Suprapubic skin (tissue), 4 donors: ENCODE measurements at regions not wholly inside any gene's neighbourhood (a gene's known extent, or its start where the extent isn't known, plus 50 kb on each side); places are given as distances from the start of the nearest gene placed in this dataset.

Experiments
- DNase-seq, 2 donors: peaks; one replicate each; pipeline ENCODE4 v3.0.0-alpha.2; 2019; ENCODE audit warnings: low spot score in 2 of 2
- H3K27ac ChIP-seq: fragments of 200-600 bp; sonication (generic); one replicate; pipeline ENCODE4 v1.5.1; 2019
- H3K27me3 ChIP-seq: fragments of 200-600 bp; sonication (generic); one replicate; pipeline ENCODE4 v1.5.1; 2019
- H3K36me3 ChIP-seq: fragments of 200-600 bp; sonication (generic); one replicate; pipeline ENCODE4 v1.5.1; 2019
- H3K4me1 ChIP-seq: fragments of 200-600 bp; sonication (generic); one replicate; pipeline ENCODE4 v1.5.1; 2019
- H3K4me3 ChIP-seq: fragments of 200-600 bp; sonication (generic); one replicate; pipeline ENCODE4 v1.5.1; 2019; ENCODE audit warnings: mild to moderate bottlenecking
- H3K9me3 ChIP-seq: fragments of 200-600 bp; sonication (generic); one replicate; pipeline ENCODE4 v1.5.1; 2019
- EP300 ChIP-seq: sonication (generic); formaldehyde crosslinking; IDR thresholded peaks from one replicate; pipeline ENCODE4 v1.6.1; 2017; ENCODE audit warnings: antibody characterized with exemption
- POLR2A ChIP-seq, 2 donors: fragments of 450-650 bp; IDR thresholded peaks; one replicate each; pipeline ENCODE4 v1.6.1; 2017; ENCODE audit warnings: antibody characterized with exemption in 2 of 2, mild to moderate bottlenecking in 2 of 2, moderate library complexity in 2 of 2
- POLR2AphosphoS5 ChIP-seq, 3 donors: sonication (generic); formaldehyde crosslinking; IDR thresholded peaks; one replicate each; pipeline ENCODE4 v1.6.1; 2017; ENCODE audit warnings: antibody characterized with exemption in 3 of 3
- WGBS: methylation state at CpG from one replicate; pipeline ENCODE4 v1.1.5; 2018; 5-methylcytosine and 5-hydroxymethylcytosine counted together
- TF ChIP-seq, protein P1 (sequence below), 2 donors: fragments of 200-600 bp in 1 of 2; fragments of 450-650 bp in 1 of 2; sonication (generic) in 1 of 2; IDR thresholded peaks; one replicate each; pipeline ENCODE4 v1.5.1; 2016 to 2019; ENCODE audit warnings: antibody characterized with exemption in 2 of 2, mild to moderate bottlenecking in 1 of 2, moderate library complexity in 1 of 2

DNA sequence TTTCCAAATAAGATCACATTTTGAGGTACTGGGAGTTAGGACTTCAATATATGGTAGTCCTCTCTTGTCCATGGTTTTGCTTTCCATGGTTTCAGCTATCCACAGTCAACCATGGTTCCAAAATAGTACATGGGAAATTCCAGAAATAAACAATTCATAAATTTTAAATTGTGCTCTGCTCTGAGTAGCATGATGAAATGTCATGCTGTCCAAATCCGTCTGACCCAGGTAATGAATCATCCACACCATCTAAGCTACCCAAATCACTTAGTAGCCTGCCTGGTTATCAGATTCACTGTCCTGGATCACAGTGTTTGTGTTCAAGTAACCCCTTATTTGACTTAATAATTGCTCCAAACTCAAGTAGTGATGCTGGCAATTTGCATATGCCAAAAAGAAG lies 197.9 kb downstream of the TMTC3 start:
- no peak for DNase-seq
- H3K9me3 ChIP-seq = no peaks in the 10 kb centered on the region
- H3K27me3 ChIP-seq = no peaks in the 10 kb centered on the region
- H3K36me3 ChIP-seq = no peaks in the 10 kb centered on the region
- TF ChIP-seq, protein P1, sequence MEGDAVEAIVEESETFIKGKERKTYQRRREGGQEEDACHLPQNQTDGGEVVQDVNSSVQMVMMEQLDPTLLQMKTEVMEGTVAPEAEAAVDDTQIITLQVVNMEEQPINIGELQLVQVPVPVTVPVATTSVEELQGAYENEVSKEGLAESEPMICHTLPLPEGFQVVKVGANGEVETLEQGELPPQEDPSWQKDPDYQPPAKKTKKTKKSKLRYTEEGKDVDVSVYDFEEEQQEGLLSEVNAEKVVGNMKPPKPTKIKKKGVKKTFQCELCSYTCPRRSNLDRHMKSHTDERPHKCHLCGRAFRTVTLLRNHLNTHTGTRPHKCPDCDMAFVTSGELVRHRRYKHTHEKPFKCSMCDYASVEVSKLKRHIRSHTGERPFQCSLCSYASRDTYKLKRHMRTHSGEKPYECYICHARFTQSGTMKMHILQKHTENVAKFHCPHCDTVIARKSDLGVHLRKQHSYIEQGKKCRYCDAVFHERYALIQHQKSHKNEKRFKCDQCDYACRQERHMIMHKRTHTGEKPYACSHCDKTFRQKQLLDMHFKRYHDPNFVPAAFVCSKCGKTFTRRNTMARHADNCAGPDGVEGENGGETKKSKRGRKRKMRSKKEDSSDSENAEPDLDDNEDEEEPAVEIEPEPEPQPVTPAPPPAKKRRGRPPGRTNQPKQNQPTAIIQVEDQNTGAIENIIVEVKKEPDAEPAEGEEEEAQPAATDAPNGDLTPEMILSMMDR (IDR thresholded peaks at IDR 0.05) = no peak
- TF ChIP-seq POLR2AphosphoS5 (IDR thresholded peaks at IDR 0.05) (no peak), POLR2A (IDR thresholded peaks at IDR 0.05) (no peak), EP300 (no peak)
- WGBS = 48% methylated on average over 1 of the region's 1 CpG
- H3K4me3 ChIP-seq = no peak overlapping the region
- no peaks in the 10 kb centered on the region for H3K4me1 ChIP-seq
- no peak overlapping the region for H3K27ac ChIP-seq

DNA sequence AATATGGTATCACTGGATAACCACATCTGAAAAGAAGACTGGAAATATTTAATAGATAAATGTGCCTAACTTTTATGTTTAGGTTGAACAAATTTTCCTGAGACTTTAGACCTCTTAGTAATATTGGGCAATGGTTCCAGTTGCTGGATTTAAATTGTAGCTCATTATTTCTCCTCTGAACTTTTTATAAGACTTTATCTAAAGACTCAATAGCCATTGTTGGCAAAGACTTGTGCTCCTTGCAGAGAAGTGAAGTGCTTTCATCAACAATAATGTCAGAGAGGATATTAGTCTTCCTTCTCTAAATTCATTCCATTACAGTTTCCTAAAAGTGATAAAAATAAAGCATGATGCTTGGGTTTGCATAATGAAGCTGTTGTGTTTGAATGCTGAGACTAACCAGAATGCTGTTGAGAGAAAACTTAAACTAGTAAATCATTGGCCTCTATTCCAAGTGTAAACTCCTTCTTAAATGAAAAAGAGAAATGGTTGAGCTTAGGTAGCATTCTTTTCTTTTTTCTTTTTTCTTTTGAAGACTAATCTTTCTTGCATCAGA lies 200.2 kb downstream of the TMTC3 start:
- Histone ChIP-seq H3K4me3 (no peak overlapping the region), H3K27me3 (no peaks in the 10 kb centered on the region), H3K4me1 (no peaks in the 10 kb centered on the region), H3K36me3 (no peaks in the 10 kb centered on the region), H3K27ac (no peak overlapping the region), H3K9me3 (no peaks in the 10 kb centered on the region)
- no peak for DNase-seq
- TF ChIP-seq POLR2A (IDR thresholded peaks at IDR 0.05) = no peak
- no peak for TF ChIP-seq EP300
- TF ChIP-seq POLR2AphosphoS5 (IDR thresholded peaks at IDR 0.05) = no peak
- TF ChIP-seq, protein P1 (IDR thresholded peaks at IDR 0.05) = no peak

DNA sequence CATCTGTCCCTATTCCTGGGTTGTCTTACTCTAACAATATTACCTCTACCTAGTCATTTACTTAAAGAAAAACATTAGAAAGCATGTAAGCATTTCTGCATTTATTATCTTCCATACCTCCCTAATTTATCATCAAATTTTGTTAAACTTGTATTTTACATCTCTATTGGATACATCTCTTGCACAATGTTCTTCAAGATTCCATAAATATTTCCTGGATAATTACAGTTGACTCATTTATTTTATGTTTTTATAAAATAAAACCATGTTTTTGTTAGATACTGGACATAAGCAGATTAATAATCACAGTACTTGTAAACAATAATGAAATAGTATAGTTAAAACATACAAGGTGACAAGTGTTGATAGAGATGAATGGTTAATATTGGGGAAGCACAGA lies 209.0 kb downstream of the TMTC3 start:
- Histone ChIP-seq H3K4me3 (no peak overlapping the region), H3K4me1 (no peaks in the 10 kb centered on the region), H3K27ac (no peak overlapping the region), H3K36me3 (no peaks in the 10 kb centered on the region), H3K9me3 (no peaks in the 10 kb centered on the region), H3K27me3 (no peaks in the 10 kb centered on the region)
- TF ChIP-seq POLR2A (IDR thresholded peaks at IDR 0.05) (no peak), POLR2AphosphoS5 (IDR thresholded peaks at IDR 0.05) (no peak), EP300 (no peak)
- TF ChIP-seq, protein P1 (IDR thresholded peaks at IDR 0.05) = no peak
- no peak for DNase-seq

DNA sequence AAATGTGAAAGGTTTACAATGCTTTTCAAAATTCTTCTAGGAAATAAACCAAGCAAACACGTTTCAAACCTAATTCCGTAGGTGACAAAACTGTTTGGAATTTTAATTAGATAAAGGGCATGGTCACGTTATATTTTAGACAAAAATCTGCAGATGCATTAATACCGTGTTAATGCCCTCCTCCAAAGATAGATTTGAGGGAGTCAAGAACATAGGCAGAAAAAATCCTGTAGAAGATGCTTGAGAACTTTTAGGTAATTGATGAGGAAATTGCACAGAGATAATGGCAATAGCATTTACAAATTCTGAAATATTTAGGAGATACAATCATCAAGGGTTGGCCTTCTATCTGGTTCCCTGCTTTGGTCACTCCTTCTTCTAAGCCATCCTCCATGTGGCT lies 212.6 kb downstream of the TMTC3 start:
- no peaks in the 10 kb centered on the region for H3K27me3 ChIP-seq
- H3K9me3 ChIP-seq = no peaks in the 10 kb centered on the region
- TF ChIP-seq POLR2AphosphoS5 (IDR thresholded peaks at IDR 0.05) = no peak
- TF ChIP-seq, protein P1 (IDR thresholded peaks at IDR 0.05) = no peak
- TF ChIP-seq EP300 = no peak
- no peak for TF ChIP-seq POLR2A (IDR thresholded peaks at IDR 0.05)
- no peak overlapping the region for H3K27ac ChIP-seq
- H3K4me1 ChIP-seq = no peaks in the 10 kb centered on the region
- no peak overlapping the region for H3K4me3 ChIP-seq
- no peak for DNase-seq
- H3K36me3 ChIP-seq = no peaks in the 10 kb centered on the region
- 72% methylated on average over 4 of the region's 4 CpGs for WGBS

DNA sequence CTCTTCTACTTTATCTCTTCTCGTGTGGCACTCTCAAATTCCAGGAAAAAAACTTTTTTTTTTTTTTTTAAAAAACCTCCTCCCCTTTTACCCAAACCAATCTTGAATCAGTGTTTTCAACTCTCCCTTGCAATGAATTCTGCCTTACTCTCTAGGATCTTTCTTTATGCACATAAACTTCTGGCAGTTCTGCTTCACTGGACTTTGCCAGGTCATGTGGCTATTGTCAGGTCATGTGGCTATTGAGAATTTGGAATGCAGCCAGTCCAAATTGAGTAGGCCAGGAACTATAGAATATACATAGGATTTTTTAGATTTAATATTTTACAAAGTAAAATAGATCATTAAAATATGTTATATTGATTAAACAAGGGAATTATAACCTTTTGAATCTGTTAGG lies 218.2 kb downstream of the TMTC3 start:
- no peak for DNase-seq
- Histone ChIP-seq H3K27ac (no peak overlapping the region), H3K4me1 (peaks cover 11% of the 10 kb centered on the region), H3K36me3 (no peaks in the 10 kb centered on the region), H3K4me3 (no peak overlapping the region), H3K27me3 (no peaks in the 10 kb centered on the region), H3K9me3 (no peaks in the 10 kb centered on the region)
- TF ChIP-seq POLR2AphosphoS5 (IDR thresholded peaks at IDR 0.05) (no peak), EP300 (no peak), POLR2A (IDR thresholded peaks at IDR 0.05) (no peak)
- TF ChIP-seq, protein P1 (IDR thresholded peaks at IDR 0.05) = no peak
- 84% methylated on average over 1 of the region's 1 CpG for WGBS
